B cell (primary cell): ENCODE measurements at regions not wholly inside any gene's neighbourhood (a gene's known extent, or its start where the extent isn't known, plus 50 kb on each side); places are given as distances from the start of the nearest gene placed in this dataset.

Experiments used
- ATAC-seq: fragments of 200-7000 bp; cut with Tn5 transposase; one replicate; pipeline ENCODE4 v1.10.0; 2021; ENCODE audit warnings: low read depth, mild to moderate bottlenecking, moderate number of reproducible peaks, moderate library complexity
- CTCF ChIA-PET: fragments of 350-600 bp; sonication (Branson Sonifier 250); formaldehyde crosslinking; loops from one replicate; lab custom pipeline; 2021; ENCODE audit warnings: antibody characterized with exemption, inconsistent platforms; lab: Charles Lee
- POLR2A ChIA-PET: fragments of 350-600 bp; sonication (Branson Sonifier 250); formaldehyde crosslinking; loops from one replicate; lab custom pipeline; 2021; ENCODE audit warnings: antibody characterized with exemption; lab: Charles Lee
- DNase-seq: peaks from one replicate; pipeline ENCODE4 v3.0.0; 2013
- H2AFZ ChIP-seq: 2 replicates; pipeline ENCODE4 v1.6.1; 2012; ENCODE audit warnings: mild to moderate bottlenecking, low read depth, low read length; ENCODE audit not compliant: insufficient read depth, poor library complexity, severe bottlenecking
- H3K27ac ChIP-seq, 2 donors: 1 replicate in 1 of 2; 2 replicates in 1 of 2; pipeline ENCODE4 v1.5.1; 2012 to 2013; ENCODE audit warnings: low read length in 2 of 2, mild to moderate bottlenecking in 2 of 2, moderate library complexity in 1 of 2
- H3K27me3 ChIP-seq, 4 experiments: fragments of 200-600 bp in 1 of 4; sonication (generic) in 1 of 4; replicated peaks in 1 of 4; 1 replicate in 2 of 4; 2 replicates in 2 of 4; pipeline versions ENCODE4 v1.6.1 to v1.7.0; 2013 to 2016; ENCODE audit warnings: low read length in 3 of 4, mild to moderate bottlenecking in 2 of 4, mixed read lengths in 1 of 4, moderate library complexity in 1 of 4; ENCODE audit not compliant: insufficient read depth in 4 of 4, control insufficient read depth in 3 of 4; ENCODE audit errors: control extremely low read depth in 1 of 4
- H3K36me3 ChIP-seq, 2 experiments: replicated peaks in 1 of 2; 1 replicate in 1 of 2; 2 replicates in 1 of 2; pipeline versions ENCODE4 v1.6.1 to v1.7.1; 2013; ENCODE audit warnings: low read length in 1 of 2; ENCODE audit not compliant: insufficient read depth in 2 of 2, control insufficient read depth in 1 of 2; ENCODE audit errors: control extremely low read depth in 1 of 2, extremely low read depth in 1 of 2
- H3K4me1 ChIP-seq, 2 donors: fragments of 200-600 bp in 1 of 2; sonication (generic) in 1 of 2; 1 replicate in 1 of 2; 2 replicates in 1 of 2; pipeline versions ENCODE4 v1.5.1 to v1.6.1; 2013 to 2017; ENCODE audit warnings: low read length in 2 of 2; ENCODE audit not compliant: control insufficient read depth in 2 of 2, insufficient read depth in 2 of 2
- H3K4me2 ChIP-seq: replicated peaks from 2 replicates; pipeline ENCODE3; 2012; ENCODE audit warnings: mild to moderate bottlenecking, low read depth, low read length; ENCODE audit not compliant: poor library complexity, severe bottlenecking
- H3K4me3 ChIP-seq, 5 experiments: fragments of 200-600 bp in 1 of 5; sonication (generic) in 1 of 5; 1 replicate in 3 of 5; 2 replicates in 2 of 5; pipeline versions ENCODE4 v1.5.1 to v1.7.0; 2011 to 2016; ENCODE audit warnings: low read length in 4 of 5, mild to moderate bottlenecking in 4 of 5, low read depth in 2 of 5, control low read depth in 1 of 5, moderate library complexity in 1 of 5; ENCODE audit not compliant: insufficient read depth in 1 of 5; ENCODE audit errors: control extremely low read depth in 1 of 5, extremely low read depth in 1 of 5
- H3K79me2 ChIP-seq: fragments of 200-600 bp; sonication (generic); one replicate; pipeline ENCODE4 v1.6.0; 2016; ENCODE audit warnings: low read length; ENCODE audit not compliant: control insufficient read depth, insufficient read depth
- H3K9ac ChIP-seq: fragments of 200-600 bp; sonication (generic); 2 replicates; pipeline ENCODE4 v1.6.1; 2017; ENCODE audit warnings: mild to moderate bottlenecking, low read length, moderate library complexity
- H3K9me3 ChIP-seq, 3 donors: one replicate each; pipeline versions ENCODE4 v1.6.1 to v1.7.1; 2013; ENCODE audit warnings: low read length in 2 of 3; ENCODE audit not compliant: control insufficient read depth in 2 of 3, insufficient read depth in 1 of 3; ENCODE audit errors: control extremely low read depth in 1 of 3
- H4K20me1 ChIP-seq: 2 replicates; pipeline ENCODE4 v1.6.0; 2012; ENCODE audit warnings: mild to moderate bottlenecking, low read length; ENCODE audit not compliant: insufficient read depth, control insufficient read depth, poor library complexity, severe bottlenecking
- H3K27ac Mint-ChIP-seq: one replicate; pipeline ENCODE4 v1.8.0; 2021; ENCODE audit warnings: mixed read lengths
- H3K27me3 Mint-ChIP-seq: one replicate; pipeline ENCODE4 v1.8.0; 2021; ENCODE audit warnings: mixed read lengths
- H3K4me1 Mint-ChIP-seq: one replicate; pipeline ENCODE4 v1.8.0; 2021; ENCODE audit warnings: mixed read lengths
- H3K4me3 Mint-ChIP-seq: one replicate; pipeline ENCODE4 v1.8.0; 2021; ENCODE audit warnings: mixed read lengths
- H3K9me3 Mint-ChIP-seq: one replicate; pipeline ENCODE4 v1.8.0; 2022; ENCODE audit warnings: mixed read lengths; ENCODE audit not compliant: insufficient read depth
- EZH2 ChIP-seq: IDR thresholded peaks from 2 replicates; pipeline ENCODE4 v1.6.1; 2012; ENCODE audit warnings: borderline replicate concordance, low read depth, mild to moderate bottlenecking, moderate library complexity, low read length; ENCODE audit not compliant: insufficient read depth, poor library complexity, severe bottlenecking
- WGBS: methylation state at CpG from one replicate; pipeline ENCODE4 v1.1.5; 2013; ENCODE audit warnings: missing lambda C conversion rate; ENCODE audit not compliant: insufficient coverage; 5-methylcytosine and 5-hydroxymethylcytosine counted together
- intact Hi-C: fragments of 100-400 bp; cut with micrococcal nuclease; formaldehyde crosslinking; loops from one replicate; pipeline ENCODE4 v1.10.0; 2022
- TF ChIP-seq, protein P1 (sequence below): fragments of 200-600 bp; IDR thresholded peaks from one replicate; pipeline ENCODE4 v1.8.0; 2022; ENCODE audit warnings: antibody characterized with exemption, mild to moderate bottlenecking

DNA sequence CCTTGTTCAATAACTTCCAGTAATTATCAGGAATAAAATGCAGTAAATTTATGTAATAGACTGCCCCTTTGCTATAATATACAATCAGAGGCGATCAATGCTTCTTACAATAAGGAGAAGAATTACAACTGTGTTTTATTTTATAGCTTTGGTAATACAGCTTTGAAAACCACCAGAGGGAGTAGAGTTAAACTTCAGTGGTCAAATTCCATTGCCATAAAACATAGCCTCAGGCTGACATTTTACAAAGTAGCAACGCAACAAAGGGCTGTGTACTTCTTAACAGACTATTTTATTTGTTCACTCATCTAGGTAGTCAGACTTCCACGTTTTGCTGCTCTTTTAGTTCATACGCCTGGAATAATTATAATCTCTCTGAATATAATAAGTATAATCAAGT lies 58.5 kb downstream of the TEX13C start:
- H3K27ac Mint-ChIP-seq: no peak overlapping the region
- H3K9ac ChIP-seq: no peak overlapping the region
- no peak for DNase-seq
- no peaks in the 10 kb centered on the region for H3K4me1 ChIP-seq
- no peaks in the 10 kb centered on the region for H3K9me3 Mint-ChIP-seq
- H3K27me3 ChIP-seq: no peaks in the 10 kb centered on the region
- no peak overlapping the region for H3K4me2 ChIP-seq
- H3K9me3 ChIP-seq: no peaks in the 10 kb centered on the region
- ATAC-seq: no peak
- no peak overlapping the region for H3K4me3 Mint-ChIP-seq
- no peaks in the 10 kb centered on the region for H3K79me2 ChIP-seq
- no peaks in the 10 kb centered on the region for H3K27me3 Mint-ChIP-seq
- no CpG with 5 or more reads among the region's 4 CpGs for WGBS
- no peak overlapping the region for H3K4me3 ChIP-seq
- H4K20me1 ChIP-seq: no peaks in the 10 kb centered on the region
- ChIA-PET POLR2A (no interaction called here), CTCF (no interaction called here)
- H3K4me1 Mint-ChIP-seq: no peaks in the 10 kb centered on the region
- no peak overlapping the region for H3K27ac ChIP-seq
- TF ChIP-seq, protein P1, sequence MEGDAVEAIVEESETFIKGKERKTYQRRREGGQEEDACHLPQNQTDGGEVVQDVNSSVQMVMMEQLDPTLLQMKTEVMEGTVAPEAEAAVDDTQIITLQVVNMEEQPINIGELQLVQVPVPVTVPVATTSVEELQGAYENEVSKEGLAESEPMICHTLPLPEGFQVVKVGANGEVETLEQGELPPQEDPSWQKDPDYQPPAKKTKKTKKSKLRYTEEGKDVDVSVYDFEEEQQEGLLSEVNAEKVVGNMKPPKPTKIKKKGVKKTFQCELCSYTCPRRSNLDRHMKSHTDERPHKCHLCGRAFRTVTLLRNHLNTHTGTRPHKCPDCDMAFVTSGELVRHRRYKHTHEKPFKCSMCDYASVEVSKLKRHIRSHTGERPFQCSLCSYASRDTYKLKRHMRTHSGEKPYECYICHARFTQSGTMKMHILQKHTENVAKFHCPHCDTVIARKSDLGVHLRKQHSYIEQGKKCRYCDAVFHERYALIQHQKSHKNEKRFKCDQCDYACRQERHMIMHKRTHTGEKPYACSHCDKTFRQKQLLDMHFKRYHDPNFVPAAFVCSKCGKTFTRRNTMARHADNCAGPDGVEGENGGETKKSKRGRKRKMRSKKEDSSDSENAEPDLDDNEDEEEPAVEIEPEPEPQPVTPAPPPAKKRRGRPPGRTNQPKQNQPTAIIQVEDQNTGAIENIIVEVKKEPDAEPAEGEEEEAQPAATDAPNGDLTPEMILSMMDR: no peak
- TF ChIP-seq EZH2: no peak
- no peak overlapping the region for H2AFZ ChIP-seq
- H3K36me3 ChIP-seq: no peaks in the 10 kb centered on the region
- intact Hi-C loops: no loop called here

DNA sequence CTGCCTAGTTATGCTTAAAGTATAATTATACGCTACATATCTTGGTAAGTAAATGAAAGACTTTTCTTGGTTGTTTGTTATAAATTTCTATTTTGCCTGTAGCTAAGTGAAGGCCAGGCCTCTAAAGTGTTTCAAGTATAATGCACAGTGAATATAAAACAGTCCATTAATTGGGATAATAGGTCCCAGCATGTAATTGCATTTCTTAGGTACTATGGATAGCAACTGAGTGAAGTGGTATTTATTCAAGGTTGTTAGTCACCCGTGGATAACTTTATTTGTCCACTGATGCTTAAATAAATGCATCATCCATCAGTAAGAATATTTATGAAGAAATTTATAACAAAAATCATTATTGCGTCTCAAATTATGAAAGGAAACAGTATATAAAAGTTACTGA lies 59.1 kb downstream of the TEX13C start:
- DNase-seq (no peak), ATAC-seq (no peak)
- no peak for TF ChIP-seq EZH2
- TF ChIP-seq, protein P1: no peak
- H3K27me3 ChIP-seq: no peaks in the 10 kb centered on the region
- H3K9ac ChIP-seq: no peak overlapping the region
- no CpG with 5 or more reads among the region's 3 CpGs for WGBS
- CTCF ChIA-PET: no interaction called here
- H2AFZ ChIP-seq: no peak overlapping the region
- H4K20me1 ChIP-seq: no peaks in the 10 kb centered on the region
- H3K4me1 ChIP-seq: no peaks in the 10 kb centered on the region
- intact Hi-C loops: no loop called here
- H3K9me3 Mint-ChIP-seq: no peaks in the 10 kb centered on the region
- H3K9me3 ChIP-seq: no peaks in the 10 kb centered on the region
- no peaks in the 10 kb centered on the region for H3K79me2 ChIP-seq
- no peak overlapping the region for H3K4me3 ChIP-seq
- H3K27me3 Mint-ChIP-seq: no peaks in the 10 kb centered on the region
- POLR2A ChIA-PET: no interaction called here
- no peak overlapping the region for H3K4me3 Mint-ChIP-seq
- H3K36me3 ChIP-seq: no peaks in the 10 kb centered on the region
- H3K27ac ChIP-seq: no peak overlapping the region
- H3K4me1 Mint-ChIP-seq: no peaks in the 10 kb centered on the region
- H3K27ac Mint-ChIP-seq: no peak overlapping the region
- no peak overlapping the region for H3K4me2 ChIP-seq
